Lung (tissue), 11 donors: ENCODE measurements at regions not wholly inside any gene's neighbourhood (a gene's known extent, or its start where the extent isn't known, plus 50 kb on each side); places are given as distances from the start of the nearest gene placed in this dataset.

Experiments used
- ATAC-seq: fragments of 200-7000 bp; cut with Tn5 transposase; one replicate; pipeline ENCODE4 v1.9.1; 2020; ENCODE audit warnings: moderate number of reproducible peaks; ENCODE audit not compliant: insufficient read depth, low FRiP score
- DNase-seq, 3 donors: peaks; one replicate each; pipeline ENCODE4 v3.0.0-alpha.2; 2013 to 2017
- H3K27ac ChIP-seq, 2 donors: one replicate each; pipeline ENCODE4 v1.5.1; 2013; ENCODE audit warnings: mild to moderate bottlenecking in 2 of 2, moderate library complexity in 2 of 2, control low read depth in 1 of 2, inconsistent platforms in 1 of 2, low read depth in 1 of 2, low read length in 1 of 2
- H3K27me3 ChIP-seq, 3 donors: one replicate each; pipeline ENCODE4 v1.5.1; 2013; ENCODE audit warnings: low read length in 2 of 3; ENCODE audit not compliant: control insufficient read depth in 3 of 3, insufficient read depth in 3 of 3
- H3K36me3 ChIP-seq, 4 donors: one replicate each; pipeline ENCODE4 v1.5.1; 2013; ENCODE audit warnings: low read length in 4 of 4, mild to moderate bottlenecking in 1 of 4, moderate library complexity in 1 of 4; ENCODE audit not compliant: control insufficient read depth in 4 of 4, insufficient read depth in 4 of 4
- H3K4me1 ChIP-seq, 5 donors: one replicate each; pipeline ENCODE4 v1.5.1; 2013; ENCODE audit warnings: low read length in 5 of 5, mild to moderate bottlenecking in 2 of 5, moderate library complexity in 1 of 5; ENCODE audit not compliant: control insufficient read depth in 5 of 5, insufficient read depth in 5 of 5
- H3K4me3 ChIP-seq: one replicate; pipeline ENCODE4 v1.5.1; 2013; ENCODE audit warnings: mild to moderate bottlenecking, control low read depth, moderate library complexity
- H3K9ac ChIP-seq, 2 donors: one replicate each; pipeline ENCODE4 v1.5.1; 2013; ENCODE audit warnings: low read length in 2 of 2, control low read depth in 1 of 2; ENCODE audit not compliant: insufficient read depth in 1 of 2
- H3K9me3 ChIP-seq, 4 donors: one replicate each; pipeline ENCODE4 v1.5.1; 2013; ENCODE audit warnings: low read length in 3 of 4, mild to moderate bottlenecking in 1 of 4, moderate library complexity in 1 of 4; ENCODE audit not compliant: control insufficient read depth in 4 of 4, insufficient read depth in 3 of 4
- CTCF ChIP-seq: IDR thresholded peaks from 2 replicates; pipeline ENCODE4 v1.5.1; 2012; ENCODE audit warnings: mild to moderate bottlenecking; ENCODE audit errors: control extremely low read depth, extremely low read depth
- WGBS, 2 donors: extraction: QIAGEN DNeasy Blood & Tissue Kit; methylation state at CpG; one replicate each; pipeline ENCODE4 v1.1.7; 2013; 5-methylcytosine and 5-hydroxymethylcytosine counted together
- donor health status: control.
- donor health status: control.
- donor health status: Bipolar disorder and iron deficiency.
- donor health status: healthy.
- donor health status: DM: yes; HTN: yes; CAD: no.

- no peak for DNase-seq
- WGBS, 2 donors = 46 to 61% methylated on average over 3 of the region's 3 CpGs
- H3K4me3 ChIP-seq = no peak overlapping the region
- H3K4me1 ChIP-seq = peaks cover 0 to 7% (median 2%) of the 10 kb centered on the region in 5 donors
- H3K27ac ChIP-seq = no peak overlapping the region
- no peak for ATAC-seq
- no peaks in the 10 kb centered on the region for H3K27me3 ChIP-seq
- peaks cover 0 to 3% (median 0%) of the 10 kb centered on the region in 4 donors for H3K9me3 ChIP-seq
- no peaks in the 10 kb centered on the region for H3K36me3 ChIP-seq
- no peak for TF ChIP-seq CTCF
- no peak overlapping the region for H3K9ac ChIP-seq
Observed at GRCh38 chr20:40494248-40494647, 194.8 kb downstream of the MAFB start.

GRCh38 chr20:40493549-40493948 is 195.5 kb downstream of the MAFB start:
- no peak for TF ChIP-seq CTCF
- no peak overlapping the region for H3K4me3 ChIP-seq
- no peaks in the 10 kb centered on the region for H3K36me3 ChIP-seq
- no peak for ATAC-seq
- H3K9ac ChIP-seq = no peak overlapping the region
- peaks cover 0 to 7% (median 2%) of the 10 kb centered on the region in 5 donors for H3K4me1 ChIP-seq
- WGBS, 2 donors = 76 to 77% methylated on average over 3 of the region's 3 CpGs
- peak overlapping the region in 1 of 2 donors; percentile 18 for H3K27ac ChIP-seq
- peaks cover 0 to 3% (median 0%) of the 10 kb centered on the region in 4 donors for H3K9me3 ChIP-seq
- no peaks in the 10 kb centered on the region for H3K27me3 ChIP-seq
- no peak for DNase-seq

- H3K9me3 ChIP-seq = peaks cover 0 to under 1% (median 0%) of the 10 kb centered on the region in 4 donors
- no peaks in the 10 kb centered on the region for H3K27me3 ChIP-seq
- no peak overlapping the region for H3K9ac ChIP-seq
- H3K36me3 ChIP-seq = no peaks in the 10 kb centered on the region
- H3K27ac ChIP-seq = no peak overlapping the region
- no peak overlapping the region for H3K4me3 ChIP-seq
- ATAC-seq = no peak
- WGBS, 2 donors = 26 to 43% methylated on average over 4 of the region's 4 CpGs
- no peak for TF ChIP-seq CTCF
- peaks cover 0 to 7% (median 2%) of the 10 kb centered on the region in 5 donors for H3K4me1 ChIP-seq
- DNase-seq = peak; percentile 78 to 92 (median 82)
Observed at GRCh38 chr20:40493071-40493470, 196.0 kb downstream of the MAFB start.

- TF ChIP-seq CTCF = no peak
- Histone ChIP-seq H3K27me3 (no peaks in the 10 kb centered on the region), H3K36me3 (no peaks in the 10 kb centered on the region), H3K27ac (no peak overlapping the region), H3K9ac (no peak overlapping the region), H3K4me1 (peaks cover 0 to 7% (median 2%) of the 10 kb centered on the region in 5 donors), H3K9me3 (peaks cover 0 to 3% (median 0%) of the 10 kb centered on the region in 4 donors), H3K4me3 (no peak overlapping the region)
- 33 to 47% methylated on average over 5 of the region's 5 CpGs for WGBS, 2 donors
- ATAC-seq (no peak), DNase-seq (no peak)
Observed at GRCh38 chr20:40491009-40491590, 197.9 kb downstream of the MAFB start.
